Right lung (tissue), 2 donors: ENCODE measurements at regions not wholly inside any gene's neighbourhood (a gene's known extent, or its start where the extent isn't known, plus 50 kb on each side); places are given as distances from the start of the nearest gene placed in this dataset.
A peak's percentile ranks its signal among the peaks of the same experiment; 100 is the strongest.

Experiments
- DNase-seq, 2 donors: peaks; one replicate each; pipeline ENCODE4 v3.0.0-alpha.2; 2013

DNA sequence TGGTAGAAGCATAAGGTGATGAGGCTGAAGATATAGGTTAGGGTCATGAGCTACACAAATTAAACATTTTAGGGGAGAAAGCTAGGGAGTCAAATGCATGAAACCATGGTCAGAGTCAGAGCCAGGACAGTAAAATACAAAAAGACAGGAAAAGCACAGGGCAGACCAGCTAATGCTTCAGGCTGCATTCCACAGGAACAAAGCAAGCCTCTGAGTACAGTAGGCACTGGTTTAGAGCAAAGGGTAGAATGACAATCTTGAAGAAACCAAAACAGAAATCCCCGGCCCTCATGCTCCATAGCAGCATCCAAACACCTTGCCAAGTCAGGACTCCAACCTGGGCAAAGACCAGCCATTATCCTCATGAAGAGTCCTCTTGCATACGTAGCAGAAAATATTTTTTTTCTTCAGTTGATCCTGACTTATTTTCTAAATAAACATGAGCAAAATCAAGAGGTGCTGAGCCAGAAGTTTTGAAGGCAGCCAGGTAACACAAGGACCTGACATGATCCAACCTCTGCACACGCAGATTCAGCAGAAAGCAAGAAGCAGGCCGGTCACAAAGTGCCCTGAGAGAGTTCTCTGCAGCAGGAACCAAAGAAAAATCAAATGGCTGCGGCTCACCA is 273.1 kb downstream of the TTLL7 start:
- DNase-seq, result no peak

DNA sequence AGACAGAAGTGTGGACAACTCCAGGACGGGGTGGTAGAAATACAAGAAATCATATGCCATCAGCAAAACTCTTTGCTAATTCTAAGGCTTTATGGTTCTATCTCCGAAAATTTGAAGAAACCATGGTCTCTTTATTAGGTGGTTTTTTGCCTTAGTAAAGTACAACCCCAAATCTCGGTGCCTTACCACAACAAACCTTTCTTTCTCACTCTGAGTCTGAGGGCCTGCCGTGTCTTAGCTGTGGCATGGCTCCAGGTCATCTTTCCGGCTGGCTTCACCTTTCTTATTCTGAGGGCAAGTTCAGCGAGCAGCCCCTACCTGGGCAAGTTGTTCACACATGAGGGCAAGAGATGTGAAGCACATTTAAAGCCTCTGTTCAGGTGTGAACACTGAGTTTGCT is 280.6 kb downstream of the TTLL7 start:
- DNase-seq, result no peak

DNA sequence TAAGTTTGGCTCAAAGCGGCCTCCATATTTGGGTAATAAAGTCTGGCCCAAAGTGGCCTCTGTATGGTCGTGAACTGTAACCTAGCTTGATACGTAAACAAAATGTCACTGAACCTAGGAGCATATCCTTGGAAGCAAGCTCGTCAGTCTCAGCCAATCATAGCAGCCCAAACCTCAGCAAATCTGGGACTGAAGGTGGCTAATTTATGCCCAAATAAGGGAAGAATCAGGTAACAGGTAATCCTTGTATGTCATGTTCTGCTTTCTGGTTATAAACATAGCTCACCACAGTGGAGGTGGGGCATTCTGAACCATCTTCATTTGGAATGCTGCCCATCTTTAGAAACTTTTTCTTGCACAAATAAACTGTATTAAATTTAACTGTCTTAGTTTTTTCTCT is 281.1 kb downstream of the TTLL7 start:
- DNase-seq, result no peak

DNA sequence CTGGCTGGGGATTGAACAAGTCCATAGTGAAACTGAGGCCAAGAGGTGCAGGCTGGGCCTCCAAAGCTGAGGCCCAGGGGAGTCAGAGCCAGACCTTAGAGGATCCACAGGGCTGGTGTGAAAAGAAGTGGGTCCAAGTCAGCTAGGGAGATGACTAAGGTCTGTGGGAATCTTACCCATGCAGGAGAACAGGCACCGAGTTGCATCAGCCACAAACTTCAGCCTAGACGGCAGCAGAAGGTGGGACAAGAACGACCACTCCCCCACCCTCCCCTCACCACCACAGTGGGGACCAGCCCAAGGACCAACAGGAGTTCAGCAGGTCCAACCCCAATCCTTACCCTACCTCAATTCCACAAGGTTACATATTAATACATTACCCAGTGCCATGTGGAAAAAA is 282.3 kb downstream of the TTLL7 start:
- DNase-seq, result no peak

DNA sequence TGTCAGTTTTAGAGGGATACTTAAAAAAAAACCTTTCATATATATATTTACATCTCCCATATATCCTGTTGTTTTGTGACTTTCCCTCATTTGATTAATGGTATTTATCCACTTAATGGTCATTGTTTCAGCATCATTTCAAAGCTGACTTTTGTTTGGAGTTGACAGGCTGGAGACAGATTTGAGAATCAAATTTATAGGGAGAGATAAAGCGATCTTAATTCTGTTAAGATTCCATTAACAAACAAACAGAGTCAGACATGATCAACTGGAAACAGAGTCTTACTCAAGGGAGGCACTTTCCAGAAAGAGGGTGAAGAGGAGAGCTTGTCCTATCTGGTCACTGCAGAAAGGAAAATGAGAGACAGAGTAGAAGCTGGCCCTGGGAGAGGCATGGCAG is 283.4 kb downstream of the TTLL7 start:
- no peak for DNase-seq

DNA sequence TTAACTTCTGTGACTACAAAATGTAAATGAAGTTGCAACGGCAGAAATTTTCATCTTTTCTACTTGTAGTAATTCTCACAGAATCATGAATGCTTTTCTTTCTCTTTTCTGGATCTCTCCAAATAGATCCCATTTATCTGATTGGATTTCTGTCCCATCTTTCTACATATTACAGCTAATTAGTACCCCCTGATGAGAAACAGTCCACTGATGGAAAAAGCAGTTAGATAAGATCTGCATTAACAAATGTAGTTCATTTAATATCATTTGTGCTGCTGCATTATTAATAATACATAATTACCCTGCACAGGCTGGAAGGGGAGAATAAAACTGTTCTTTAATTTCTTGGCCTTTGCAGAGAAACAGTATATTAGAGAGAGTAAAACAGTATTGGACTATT is 289.3 kb downstream of the TTLL7 start:
- no peak for DNase-seq

DNA sequence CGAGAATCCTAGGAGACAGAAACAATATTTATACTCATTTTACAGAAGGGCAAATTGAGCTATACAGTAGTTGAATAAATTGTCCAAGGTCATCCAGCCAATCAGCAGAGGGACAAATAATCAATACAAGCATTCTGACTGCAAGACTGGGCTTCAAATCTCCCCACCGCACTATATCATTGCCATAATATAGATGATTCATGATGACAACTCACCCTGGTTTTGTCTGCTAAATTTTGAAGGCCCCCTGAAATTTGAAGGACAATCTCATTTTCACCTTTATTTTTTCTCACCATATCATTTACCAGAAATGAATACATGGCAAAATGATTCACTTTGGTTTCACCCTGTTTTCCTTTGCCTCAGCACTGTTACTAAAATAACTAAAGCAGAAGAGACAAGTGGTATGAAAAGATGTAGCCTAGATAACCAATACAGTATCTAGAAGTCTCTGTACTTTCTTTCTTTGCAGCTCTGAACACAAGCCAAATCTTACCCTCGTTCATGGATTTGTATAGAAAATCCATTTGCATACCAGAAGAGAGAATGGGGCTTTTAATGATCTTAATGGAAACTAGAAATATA is 292.5 kb downstream of the TTLL7 start:
- DNase-seq, result no peak

DNA sequence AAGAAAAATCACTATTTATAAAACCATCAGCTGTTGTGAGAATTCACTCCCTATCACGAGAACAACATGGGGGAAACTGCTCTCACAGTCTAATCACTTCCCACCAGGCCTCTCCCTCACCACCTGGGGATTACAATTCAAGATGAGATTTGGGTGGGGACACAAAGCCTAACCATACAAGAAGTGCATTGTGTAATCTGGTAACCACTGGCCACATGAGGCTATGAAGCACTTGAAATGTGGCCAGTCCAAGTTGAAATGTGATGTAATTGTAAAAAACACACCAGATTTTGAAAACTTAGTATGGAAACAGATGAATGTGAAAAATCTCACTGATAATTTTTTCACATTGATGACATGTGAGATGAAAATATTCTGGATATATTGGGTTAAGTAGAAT is 293.8 kb downstream of the TTLL7 start:
- DNase-seq, result no peak

DNA sequence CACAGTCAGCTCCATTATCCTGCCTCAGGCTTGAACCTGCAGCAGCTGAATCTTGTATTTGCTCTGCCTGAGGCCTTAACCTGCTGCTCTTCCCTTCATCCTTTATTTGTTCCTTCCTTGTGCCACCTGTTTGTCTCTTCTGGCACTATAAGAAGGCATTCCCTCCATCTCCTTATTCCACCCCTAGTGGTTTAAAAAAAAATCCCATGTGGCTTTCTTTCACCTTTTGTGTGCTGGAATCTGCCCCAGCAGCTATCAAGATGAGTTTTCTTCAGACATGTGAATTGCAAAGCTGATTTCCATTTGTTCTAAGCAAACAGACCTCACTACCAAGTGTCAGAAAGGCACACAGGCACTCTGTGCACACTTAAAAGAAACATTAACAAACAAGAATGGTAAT is 294.6 kb downstream of the TTLL7 start:
- no peak for DNase-seq

DNA sequence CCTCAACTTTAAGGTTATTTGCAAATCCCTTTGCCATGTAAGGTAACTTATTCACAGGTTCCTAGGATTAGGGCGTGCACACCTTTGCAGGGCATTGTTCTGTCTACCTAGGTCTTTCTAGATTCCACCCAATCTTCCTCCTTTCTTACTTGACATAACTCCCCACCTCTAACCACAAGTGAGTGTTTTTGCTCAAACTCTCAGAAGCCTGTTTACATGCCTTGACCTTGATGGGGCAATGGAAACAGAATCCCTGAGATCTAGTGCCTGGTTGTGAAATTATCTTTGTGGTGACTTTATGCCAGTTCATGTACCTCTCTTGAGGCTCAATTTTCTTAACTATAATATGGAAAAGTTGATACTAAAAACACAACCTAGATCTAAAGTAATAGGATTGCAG is 296.6 kb downstream of the TTLL7 start:
- no peak for DNase-seq

DNA sequence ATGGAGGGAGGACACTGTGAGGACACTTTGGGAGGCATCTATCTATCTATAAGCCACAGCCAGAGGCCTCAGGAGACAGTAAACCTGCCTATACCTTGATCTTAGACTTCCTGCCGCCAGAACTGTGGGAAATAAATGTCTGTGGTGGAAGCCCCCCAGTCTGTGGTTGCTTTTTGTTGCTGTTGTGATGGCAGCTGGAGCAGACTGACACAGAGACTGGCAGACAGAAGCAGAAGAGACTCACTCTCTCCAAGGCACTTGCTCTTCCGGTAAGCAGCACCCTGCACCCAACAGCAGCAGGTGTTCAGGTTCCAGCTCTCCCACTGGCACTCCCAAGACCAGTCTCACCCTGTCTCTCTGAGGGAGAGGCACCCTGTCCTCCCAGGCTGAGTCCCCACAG is 297.6 kb downstream of the TTLL7 start:
- no peak for DNase-seq

DNA sequence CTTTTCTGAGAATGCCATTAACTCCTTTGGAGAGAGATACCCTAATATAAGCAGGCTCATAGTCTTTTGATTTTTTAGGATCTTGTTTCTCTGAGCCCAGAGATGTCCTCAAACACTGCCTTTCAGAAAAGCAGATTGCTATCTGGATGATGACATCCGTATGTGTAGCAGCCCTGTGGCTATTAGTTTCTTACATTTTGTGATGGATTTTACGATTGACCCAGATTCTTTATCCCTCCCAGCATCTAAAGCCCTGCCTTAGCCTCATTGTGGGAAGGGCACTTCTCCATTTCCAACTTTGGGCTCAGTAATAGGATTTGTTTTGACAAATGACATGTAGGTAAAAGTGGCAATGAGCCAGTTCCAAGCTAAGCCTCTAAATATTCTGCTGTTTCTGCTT is 300.3 kb downstream of the TTLL7 start:
- no peak for DNase-seq

DNA sequence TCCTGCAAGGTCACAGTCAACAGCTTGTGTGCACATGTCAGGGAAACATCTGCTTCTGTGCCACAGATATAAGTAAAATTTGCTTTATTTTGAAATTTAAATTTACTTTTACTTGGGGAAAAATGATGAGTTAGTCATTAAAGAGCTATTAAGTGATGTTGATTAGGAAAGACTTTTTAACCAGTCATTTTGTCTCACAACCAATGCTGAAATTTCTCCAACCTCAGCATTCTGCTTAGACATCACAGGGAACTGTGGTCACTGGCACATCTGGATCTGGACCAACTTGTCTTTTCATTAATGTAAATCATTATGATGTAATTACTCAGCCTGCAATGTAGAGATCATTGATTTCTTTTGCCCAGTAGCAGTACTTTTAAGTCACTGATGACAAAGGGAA is 301.0 kb downstream of the TTLL7 start:
- peak; percentile 41 to 49 for DNase-seq

DNA sequence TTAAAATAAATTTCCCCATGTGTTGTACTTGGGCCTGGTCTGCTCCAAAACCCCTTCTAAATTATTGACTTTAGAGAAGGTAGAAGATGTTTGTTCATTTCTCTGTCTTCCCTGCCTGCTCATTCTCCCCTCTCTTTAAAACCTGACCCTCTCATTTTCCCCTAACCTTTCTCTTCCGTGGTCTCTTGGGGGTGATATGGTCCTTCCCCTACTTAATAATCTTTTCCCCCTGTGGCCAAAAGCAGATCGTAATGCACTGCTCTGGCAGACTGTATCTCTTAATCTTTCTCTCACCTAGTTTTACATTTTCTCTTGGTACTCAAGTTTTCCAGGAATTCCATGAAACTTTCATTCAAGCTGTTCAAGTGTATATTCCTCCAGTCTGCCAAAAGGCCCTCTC is 301.7 kb downstream of the TTLL7 start:
- DNase-seq, result no peak

DNA sequence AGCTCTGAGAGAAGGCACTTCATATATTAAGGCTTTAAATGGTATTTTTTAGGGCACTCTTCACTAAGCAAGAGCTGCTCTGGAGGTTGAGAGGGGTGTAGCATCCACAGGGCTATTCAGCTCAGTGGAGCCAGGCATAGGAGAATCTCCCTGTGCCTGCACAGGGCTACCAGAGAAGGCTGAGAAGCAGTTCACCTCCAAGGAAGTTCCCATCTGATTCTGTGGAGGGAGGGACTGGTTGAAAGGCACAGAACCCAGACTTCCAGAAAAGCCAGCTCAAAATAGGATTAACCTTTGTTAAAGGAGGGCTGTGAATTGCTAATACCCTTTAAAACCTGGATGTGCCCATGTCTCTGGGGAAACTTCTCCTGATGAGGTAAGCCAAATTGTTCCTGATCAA is 304.5 kb downstream of the TTLL7 start:
- DNase-seq, result no peak

DNA sequence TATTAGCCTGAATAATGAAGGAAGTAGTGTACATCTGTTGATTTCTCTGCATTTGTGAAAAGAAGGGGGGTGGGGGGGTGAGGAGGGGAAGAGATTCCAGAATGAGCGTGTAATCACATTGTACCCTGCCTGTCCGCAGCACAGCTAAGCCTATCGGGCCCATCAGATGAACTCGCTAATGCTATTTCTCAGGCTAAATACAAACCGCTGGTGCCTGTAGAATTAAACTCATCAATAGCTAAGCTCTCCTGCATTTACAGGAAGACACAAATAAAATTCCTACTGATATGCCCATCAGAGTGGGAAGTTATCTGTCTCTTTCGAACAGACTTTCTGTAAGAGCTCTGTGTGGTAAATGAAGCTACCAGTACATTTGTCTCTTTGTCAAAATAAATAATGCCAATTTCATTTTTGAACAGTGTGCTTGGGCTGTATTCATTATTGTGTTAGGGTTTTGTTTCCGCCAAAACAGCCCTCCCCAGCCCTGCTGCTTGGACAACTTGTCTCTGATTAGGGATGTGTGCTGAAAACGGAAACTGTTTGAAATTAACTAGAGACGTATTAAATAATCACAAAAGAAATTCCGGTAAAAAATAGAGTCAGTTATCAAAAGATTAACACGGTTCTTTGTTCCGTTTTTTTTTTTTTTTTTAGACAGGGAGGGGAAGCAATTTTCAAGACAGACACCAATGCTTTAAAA is 305.4 kb downstream of the TTLL7 start:
- DNase-seq, result no peak

DNA sequence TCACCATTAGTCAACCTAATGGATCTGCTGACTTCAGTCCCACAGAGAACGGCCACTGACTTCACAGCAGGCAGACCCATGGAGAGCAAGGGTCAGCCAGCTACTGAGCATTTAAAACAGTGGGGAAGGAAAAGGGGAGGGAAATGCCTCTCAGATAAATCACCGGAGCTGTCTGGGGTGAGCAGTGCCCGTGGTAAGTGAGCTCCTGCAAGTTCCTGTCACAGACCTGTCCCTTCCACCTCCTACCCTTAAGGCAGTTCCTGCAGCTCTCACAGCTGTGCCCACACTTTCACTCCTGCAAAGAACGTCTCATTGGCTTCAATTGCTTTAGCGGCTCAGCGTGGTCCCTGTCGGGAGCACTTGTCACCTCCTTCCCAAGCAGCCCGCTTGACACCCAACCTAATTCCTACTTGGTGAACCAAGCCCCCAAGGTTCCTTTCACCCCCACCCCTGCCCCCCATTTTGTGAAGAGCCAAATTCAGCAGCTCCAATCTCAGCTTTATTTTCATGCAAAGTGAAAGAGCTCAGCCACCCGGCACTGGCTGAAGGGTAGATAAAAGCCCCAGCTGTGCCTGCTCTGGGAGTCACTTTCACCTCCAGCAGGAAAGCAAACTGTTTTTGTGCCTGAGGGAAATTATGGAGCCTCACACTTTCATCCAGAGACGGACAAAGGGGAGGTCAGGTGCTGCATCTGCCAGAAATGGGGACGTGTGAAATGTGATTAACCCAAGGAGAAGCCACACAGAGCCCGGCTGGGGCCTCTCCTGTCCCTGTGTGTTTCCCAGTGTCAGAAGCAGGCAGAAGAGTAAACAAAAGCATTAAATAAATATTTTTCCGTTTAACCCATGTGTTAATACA is 306.2 kb downstream of the TTLL7 start:
- peak; percentile 18 to 20 for DNase-seq

DNA sequence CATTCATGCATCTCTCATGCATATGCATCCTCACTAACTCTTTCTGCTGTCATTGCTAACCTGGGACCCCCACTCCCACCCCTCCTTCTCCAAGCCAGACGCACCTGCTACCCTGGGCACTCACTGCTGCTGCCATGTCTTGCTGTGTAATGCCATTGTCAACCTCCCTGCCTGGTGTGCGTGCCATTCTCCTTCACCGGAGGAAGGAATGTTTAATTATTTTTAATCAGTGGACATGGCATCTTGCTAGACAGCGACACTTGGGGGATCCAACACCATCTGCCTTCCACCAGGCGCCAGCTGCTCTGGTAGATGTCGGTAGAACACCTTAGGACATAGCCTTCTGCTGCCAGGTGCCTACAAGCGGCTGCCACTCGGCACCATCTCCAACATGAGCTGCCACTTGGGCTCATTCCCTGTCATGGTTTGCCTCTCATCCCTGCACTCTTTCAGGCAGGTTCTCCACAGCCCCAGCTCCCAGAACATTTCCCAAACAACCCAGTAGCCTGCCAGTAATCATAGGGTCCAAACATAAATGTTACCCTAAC is 306.9 kb downstream of the TTLL7 start:
- DNase-seq, result no peak

DNA sequence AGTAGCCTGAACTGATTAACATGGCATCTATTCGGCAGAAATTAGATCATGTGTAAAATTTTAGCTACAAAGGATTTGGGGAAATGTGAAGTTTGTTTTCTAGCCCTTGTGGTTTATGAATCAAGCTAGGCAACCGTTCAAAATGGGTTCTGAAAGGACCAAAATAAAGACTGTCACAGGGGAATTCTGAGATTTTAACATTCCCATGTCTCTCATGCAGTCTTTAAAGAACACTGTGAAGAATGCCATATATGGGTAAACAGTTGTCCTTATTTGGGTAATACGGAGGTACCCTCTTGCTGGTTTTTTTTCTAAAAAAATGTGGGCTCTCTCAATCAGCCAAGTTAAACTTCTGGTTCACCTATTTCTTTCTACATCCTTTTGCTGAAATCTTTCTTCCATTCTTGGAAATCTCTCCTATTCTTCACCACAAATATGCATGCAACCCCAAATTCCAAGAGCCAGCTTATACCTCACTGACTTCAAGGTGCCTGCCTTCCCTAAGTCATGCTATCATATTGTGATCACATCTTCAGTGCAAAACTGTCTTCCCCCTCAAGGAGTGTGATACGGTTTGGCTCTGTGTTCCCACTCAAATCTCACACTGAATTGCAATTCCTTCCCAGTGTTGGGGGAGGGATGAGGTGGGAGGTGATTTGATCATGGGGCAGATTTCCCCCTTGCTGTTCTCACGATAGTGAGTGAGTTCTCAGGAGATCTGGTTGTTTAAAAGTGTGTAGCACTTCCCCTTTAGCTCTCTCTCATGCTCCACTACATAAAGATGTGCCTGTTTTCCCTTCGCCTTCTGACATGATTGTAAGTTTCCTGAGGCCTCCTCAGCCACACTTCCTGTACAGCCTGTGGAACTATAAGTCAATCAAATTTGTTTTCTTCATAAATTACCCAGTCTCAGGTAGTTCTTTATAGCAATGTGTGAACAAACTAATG is 308.7 kb downstream of the TTLL7 start:
- no peak for DNase-seq

DNA sequence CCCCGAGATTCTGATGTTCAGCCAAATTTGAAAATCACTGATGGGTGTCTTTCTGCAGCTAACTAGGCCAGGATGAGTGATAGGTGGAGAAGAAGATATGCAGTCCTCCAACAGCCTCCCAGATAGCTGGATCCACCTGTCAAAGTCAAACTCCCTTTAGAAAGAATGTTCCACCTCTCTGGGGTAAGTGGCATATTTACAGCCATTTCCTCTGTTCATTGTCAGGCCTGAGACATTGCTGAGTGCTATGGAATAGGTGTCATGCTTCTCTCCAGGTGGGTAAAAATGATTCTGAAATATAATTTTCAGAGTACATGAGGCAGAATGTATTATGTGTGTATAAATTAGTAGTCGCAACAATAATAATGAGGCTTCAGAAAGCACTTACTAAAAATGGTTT is 316.8 kb downstream of the TTLL7 start:
- DNase-seq, result no peak

DNA sequence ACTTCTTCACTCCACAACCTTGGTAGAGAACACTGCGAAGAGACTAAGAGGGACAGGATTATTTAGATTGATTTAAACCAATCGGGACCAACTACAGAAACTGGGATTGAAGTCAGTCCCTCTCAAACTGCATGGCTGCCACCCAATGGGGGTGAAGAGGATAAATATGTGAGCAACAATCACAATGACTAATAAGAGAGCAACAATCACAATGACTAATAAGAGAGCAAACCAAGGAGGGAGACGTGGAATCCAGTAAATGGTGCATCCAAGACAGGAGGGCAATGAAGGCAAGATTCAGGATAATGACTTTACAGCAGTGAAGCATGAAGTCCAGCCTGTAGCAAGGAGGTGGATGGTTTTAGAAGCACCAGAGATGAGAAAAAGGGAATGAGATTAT is 322.8 kb downstream of the TTLL7 start:
- no peak for DNase-seq
